ENCODE measurements at regions not wholly inside any gene's neighbourhood (a gene's known extent, or its start where the extent isn't known, plus 50 kb on each side); places are given as distances from the start of the nearest gene placed in this dataset.

- Mint-ChIP-seq H3K4me3 (no peak overlapping the region), H3K36me3 (no peaks in the 10 kb centered on the region), H3K4me1 (ENCODE audit: low read depth) (no peaks in the 10 kb centered on the region), H3K27me3 (no peaks in the 10 kb centered on the region), H3K27ac (no peak overlapping the region), H3K9me3 (no peaks in the 10 kb centered on the region)
- intact Hi-C loops (cut with micrococcal nuclease) = no loop called here
- DNase-seq = no peak
- POLR2A ChIA-PET = no interaction called here
- CTCF ChIA-PET = no interaction called here
These were observed 457.2 kb upstream of the HS6ST1 start for GRCh38 chr2:128775914-128776285.

GRCh38 chr2:128776461-128777195 is 458.0 kb upstream of the HS6ST1 start:
- Mint-ChIP-seq H3K4me3 (no peak overlapping the region), H3K27ac (no peak overlapping the region), H3K4me1 (ENCODE audit: low read depth) (no peaks in the 10 kb centered on the region), H3K27me3 (no peaks in the 10 kb centered on the region), H3K36me3 (no peaks in the 10 kb centered on the region), H3K9me3 (no peaks in the 10 kb centered on the region)
- DNase-seq = no peak
- CTCF ChIA-PET = no interaction called here
- POLR2A ChIA-PET = no interaction called here
- intact Hi-C loops (cut with micrococcal nuclease) = no loop called here

DNA sequence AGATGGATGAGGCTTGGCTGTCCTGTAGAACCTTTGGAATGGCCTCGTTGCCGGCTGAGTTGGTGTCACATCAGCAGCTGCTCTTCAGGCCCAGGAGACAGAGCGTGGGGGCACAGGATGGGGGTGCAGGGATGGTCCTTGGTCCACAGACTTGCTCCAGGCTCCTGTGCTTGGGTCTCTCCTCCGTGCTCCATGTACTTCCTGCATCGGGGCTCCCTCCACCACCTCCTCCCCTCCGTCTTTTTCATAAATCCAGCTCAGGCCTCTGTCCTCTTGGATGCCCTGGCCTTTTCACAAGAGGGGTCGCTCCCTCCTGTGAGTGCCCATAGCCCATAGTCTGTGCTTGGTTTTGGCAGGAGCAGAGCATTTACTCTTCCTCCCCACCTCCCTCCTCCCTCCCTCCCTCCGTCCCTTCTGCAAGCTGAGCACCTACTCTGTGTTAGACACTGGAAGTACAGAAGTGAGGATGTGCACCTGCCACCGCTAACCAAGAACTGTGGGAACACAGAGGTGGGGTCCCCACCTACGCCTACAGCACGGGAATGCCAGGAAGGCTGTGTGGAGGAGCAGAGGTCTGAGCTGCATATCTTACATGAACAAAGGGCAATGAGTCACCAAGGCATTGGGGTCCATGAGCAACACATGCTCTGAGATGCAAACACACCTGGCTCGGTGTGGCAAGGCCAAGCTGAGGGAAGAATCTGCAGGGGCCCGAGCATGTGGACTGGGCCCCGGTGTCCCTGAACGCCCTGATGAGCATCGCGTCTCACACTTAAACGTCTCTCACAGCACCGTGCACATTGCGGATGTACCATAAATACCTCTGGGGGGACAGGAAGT is 458.7 kb upstream of the HS6ST1 start:
- Mint-ChIP-seq H3K4me1 (ENCODE audit: low read depth) (no peaks in the 10 kb centered on the region), H3K9me3 (no peaks in the 10 kb centered on the region), H3K27me3 (no peaks in the 10 kb centered on the region), H3K36me3 (no peaks in the 10 kb centered on the region), H3K27ac (no peak overlapping the region), H3K4me3 (no peak overlapping the region)
- intact Hi-C loops (cut with micrococcal nuclease) = no loop called here
- CTCF ChIA-PET = no interaction called here
- POLR2A ChIA-PET = no interaction called here
- DNase-seq = no peak

DNA sequence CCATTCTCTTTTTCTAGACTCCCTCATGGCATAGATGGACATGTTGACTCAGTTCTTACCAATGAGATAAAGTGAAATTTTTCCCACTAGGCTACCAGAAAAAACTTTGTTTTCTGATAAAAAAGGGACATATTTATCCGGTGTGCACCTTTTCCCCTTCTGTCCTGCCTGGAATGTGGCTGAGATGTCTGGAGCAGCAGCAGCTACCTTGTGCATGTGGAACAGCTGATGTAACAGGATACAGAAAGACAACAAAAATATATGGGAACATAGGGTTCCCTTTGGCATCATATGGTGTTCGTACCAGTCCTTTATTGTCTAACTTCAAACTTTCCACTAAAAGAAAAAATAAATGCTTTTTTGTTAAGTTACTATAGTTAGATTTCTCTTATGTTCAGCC is 460.2 kb upstream of the HS6ST1 start:
- H3K4me3 Mint-ChIP-seq = no peak overlapping the region
- no peaks in the 10 kb centered on the region for H3K27me3 Mint-ChIP-seq
- H3K27ac Mint-ChIP-seq = no peak overlapping the region
- no peaks in the 10 kb centered on the region for H3K9me3 Mint-ChIP-seq
- POLR2A ChIA-PET = no interaction called here
- no peaks in the 10 kb centered on the region for H3K4me1 Mint-ChIP-seq (ENCODE audit: low read depth)
- CTCF ChIA-PET = no interaction called here
- no peak for DNase-seq
- intact Hi-C loops (cut with micrococcal nuclease) = no loop called here
- H3K36me3 Mint-ChIP-seq = no peaks in the 10 kb centered on the region

DNA sequence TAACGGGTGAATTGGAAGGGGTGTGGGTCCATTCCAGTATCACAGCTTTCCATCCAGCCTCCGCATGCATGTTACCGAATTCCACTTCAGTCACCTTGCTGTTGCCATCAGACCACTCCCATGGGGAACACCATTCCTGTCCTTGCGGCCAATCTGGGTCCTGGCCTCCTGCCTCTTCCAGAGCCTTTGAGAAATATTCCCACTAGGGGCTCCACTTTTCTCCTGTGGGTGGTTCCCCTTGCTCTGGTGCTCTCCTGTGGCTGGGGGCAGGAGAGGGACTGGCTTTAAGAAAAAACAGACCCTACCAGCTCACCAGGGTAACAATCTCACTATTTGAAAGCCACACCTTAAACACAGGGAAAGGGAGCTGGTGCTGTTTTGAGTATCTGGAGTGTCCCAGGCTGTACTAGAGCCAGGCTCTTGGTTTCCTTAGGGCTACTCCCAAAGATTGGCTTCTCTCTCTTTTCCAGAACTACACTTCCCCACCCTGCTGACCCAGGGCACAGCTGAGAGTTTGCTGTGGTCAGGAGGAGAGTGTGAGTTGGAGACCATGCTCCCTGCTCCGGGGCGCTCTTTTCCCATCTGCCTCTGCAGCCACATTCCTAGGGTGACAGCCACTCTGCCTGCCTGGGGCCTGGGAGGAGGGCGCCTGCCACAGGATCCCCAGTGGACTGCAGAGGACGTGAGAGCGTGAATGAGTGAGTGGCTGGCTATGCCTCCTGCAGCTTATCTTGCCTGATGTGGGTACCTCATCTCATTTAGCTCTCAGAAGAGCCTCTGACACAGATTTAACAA is 460.8 kb upstream of the HS6ST1 start:
- H3K4me1 Mint-ChIP-seq (ENCODE audit: low read depth) = no peaks in the 10 kb centered on the region
- H3K27me3 Mint-ChIP-seq = no peaks in the 10 kb centered on the region
- no peaks in the 10 kb centered on the region for H3K36me3 Mint-ChIP-seq
- no peak overlapping the region for H3K27ac Mint-ChIP-seq
- intact Hi-C loops (cut with micrococcal nuclease) = no loop called here
- no peaks in the 10 kb centered on the region for H3K9me3 Mint-ChIP-seq
- ChIA-PET CTCF (no interaction called here), POLR2A (no interaction called here)
- no peak for DNase-seq
- no peak overlapping the region for H3K4me3 Mint-ChIP-seq

GRCh38 chr2:128780434-128781080 is 461.9 kb upstream of the HS6ST1 start:
- no peaks in the 10 kb centered on the region for H3K9me3 Mint-ChIP-seq
- no peaks in the 10 kb centered on the region for H3K36me3 Mint-ChIP-seq
- no peaks in the 10 kb centered on the region for H3K4me1 Mint-ChIP-seq (ENCODE audit: low read depth)
- no peaks in the 10 kb centered on the region for H3K27me3 Mint-ChIP-seq
- POLR2A ChIA-PET = no interaction called here
- CTCF ChIA-PET = no interaction called here
- intact Hi-C loops (cut with micrococcal nuclease) = no loop called here
- H3K27ac Mint-ChIP-seq = no peak overlapping the region
- no peak overlapping the region for H3K4me3 Mint-ChIP-seq
- no peak for DNase-seq

- CTCF ChIA-PET = no interaction called here
- H3K27me3 Mint-ChIP-seq = no peaks in the 10 kb centered on the region
These were observed 462.5 kb upstream of the HS6ST1 start for GRCh38 chr2:128781166-128781565.

DNA sequence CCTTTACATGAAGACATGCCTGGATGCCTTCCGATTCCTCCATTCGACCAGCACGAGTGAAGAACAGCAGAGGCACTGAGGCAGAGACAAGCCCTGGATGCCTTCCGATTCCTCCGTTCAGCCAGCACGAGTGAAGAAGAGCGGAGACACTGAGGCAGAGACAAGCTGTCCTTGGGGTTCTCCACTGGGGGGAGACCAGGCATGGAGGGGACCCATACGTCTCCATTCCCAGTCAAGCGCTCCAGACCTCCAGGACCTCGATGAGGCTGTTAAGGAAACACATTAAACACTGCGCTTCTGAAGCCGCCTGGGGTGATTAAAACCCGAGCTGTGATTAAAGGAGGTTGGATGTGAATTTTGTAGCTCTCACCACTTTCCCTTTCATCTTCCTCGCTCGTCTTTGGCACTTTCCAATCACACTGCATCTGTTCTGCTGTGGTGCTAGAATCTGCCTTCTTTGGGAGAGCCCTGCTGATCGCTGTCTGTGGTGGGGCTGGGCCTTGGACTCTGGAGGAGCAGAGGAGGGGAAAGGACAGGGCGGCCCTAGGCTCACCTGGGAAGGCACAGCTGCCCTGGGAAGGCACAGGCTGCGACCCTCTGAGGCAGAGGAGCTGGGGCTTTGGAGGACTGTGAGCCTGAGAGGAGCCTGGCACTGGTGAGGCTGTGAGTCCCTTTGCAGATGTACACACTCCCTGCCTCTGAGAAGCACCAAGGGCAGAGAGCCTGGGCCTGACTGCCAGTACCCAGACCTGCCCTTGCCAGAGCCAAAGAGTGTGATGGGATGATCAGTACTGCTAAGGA is 463.1 kb upstream of the HS6ST1 start:
- intact Hi-C loops (cut with micrococcal nuclease) = no loop called here
- DNase-seq = no peak
- Mint-ChIP-seq H3K36me3 (no peaks in the 10 kb centered on the region), H3K4me3 (no peak overlapping the region), H3K27me3 (no peaks in the 10 kb centered on the region), H3K4me1 (ENCODE audit: low read depth) (no peaks in the 10 kb centered on the region), H3K27ac (no peak overlapping the region), H3K9me3 (no peaks in the 10 kb centered on the region)
- ChIA-PET POLR2A (no interaction called here), CTCF (no interaction called here)

More at GRCh38 chr2:128781166-128781565, 462.5 kb upstream of the HS6ST1 start:
- no peak overlapping the region for H3K27ac Mint-ChIP-seq
- H3K4me1 Mint-ChIP-seq (ENCODE audit: low read depth) = no peaks in the 10 kb centered on the region
- DNase-seq = no peak
- intact Hi-C loops (cut with micrococcal nuclease) = no loop called here
- POLR2A ChIA-PET = no interaction called here
- no peaks in the 10 kb centered on the region for H3K36me3 Mint-ChIP-seq
- H3K4me3 Mint-ChIP-seq = no peak overlapping the region
- no peaks in the 10 kb centered on the region for H3K9me3 Mint-ChIP-seq

DNA sequence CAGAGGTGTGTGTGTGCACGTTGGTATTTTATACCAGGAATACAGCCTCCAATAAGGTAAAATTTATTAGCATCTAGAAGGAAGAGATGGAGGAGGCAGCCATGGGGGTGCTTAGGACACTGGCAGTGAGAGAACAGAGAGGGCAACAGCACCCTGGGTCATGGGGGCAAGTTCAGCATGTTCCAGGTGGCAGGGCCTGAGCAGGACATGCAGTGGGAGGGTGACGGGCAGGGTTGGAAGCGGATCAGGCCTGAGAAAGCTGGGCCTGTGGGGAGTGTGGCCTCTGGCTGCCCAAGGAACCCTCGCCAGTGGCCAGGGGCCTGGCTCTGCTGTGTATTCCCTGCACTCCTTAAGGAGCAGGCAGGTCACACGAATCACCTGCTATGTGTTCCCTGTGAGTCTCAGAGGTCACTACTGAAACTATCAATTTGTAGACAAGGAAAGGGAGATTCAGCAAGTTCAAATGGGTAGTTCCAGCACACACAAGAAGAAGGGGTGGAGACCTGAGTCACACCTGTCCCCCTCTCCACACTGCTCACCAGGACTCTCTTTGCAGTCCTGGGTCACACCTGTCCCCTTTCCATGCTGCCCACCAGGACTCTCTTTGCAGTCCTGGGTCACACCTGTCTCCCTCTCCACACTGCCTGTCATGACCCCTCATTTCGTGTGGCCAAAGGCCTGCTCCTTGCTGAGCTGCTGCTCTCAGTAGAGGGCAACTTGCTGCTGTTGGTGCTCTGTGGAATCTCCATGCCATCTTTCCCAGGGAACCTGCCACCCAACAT is 463.9 kb upstream of the HS6ST1 start:
- Mint-ChIP-seq H3K27ac (no peak overlapping the region), H3K4me3 (no peak overlapping the region), H3K9me3 (no peaks in the 10 kb centered on the region), H3K27me3 (no peaks in the 10 kb centered on the region), H3K36me3 (no peaks in the 10 kb centered on the region), H3K4me1 (ENCODE audit: low read depth) (no peaks in the 10 kb centered on the region)
- intact Hi-C loops (cut with micrococcal nuclease) = no loop called here
- CTCF ChIA-PET = no interaction called here
- DNase-seq = no peak
- POLR2A ChIA-PET = no interaction called here

DNA sequence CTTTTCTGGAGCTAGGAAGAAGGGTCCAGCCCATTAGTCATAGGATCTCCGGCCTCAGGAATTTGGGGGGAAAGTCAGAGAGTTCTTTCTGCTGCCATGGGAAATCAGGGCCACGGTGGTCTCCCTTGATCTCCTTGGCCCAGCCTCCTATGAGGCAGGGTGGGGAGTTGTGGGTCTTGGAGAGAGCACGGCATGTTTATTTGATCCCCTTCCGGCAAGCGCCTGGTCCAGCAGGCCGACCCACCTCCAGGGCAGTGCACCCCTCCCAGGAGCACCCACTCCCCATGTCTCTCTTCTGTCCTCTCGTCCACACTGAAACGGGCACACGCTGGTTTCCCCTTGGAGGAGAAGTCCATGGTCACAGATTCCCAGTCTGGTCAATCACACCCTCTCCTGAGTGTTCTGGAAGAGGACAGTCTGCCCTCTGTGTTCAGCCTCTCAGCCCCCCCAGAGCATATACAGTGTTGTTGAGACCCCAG is 464.6 kb upstream of the HS6ST1 start:
- DNase-seq = no peak
- Mint-ChIP-seq H3K4me3 (no peak overlapping the region), H3K9me3 (peaks cover 1% of the 10 kb centered on the region), H3K36me3 (no peaks in the 10 kb centered on the region), H3K27me3 (no peaks in the 10 kb centered on the region), H3K27ac (no peak overlapping the region), H3K4me1 (ENCODE audit: low read depth) (no peaks in the 10 kb centered on the region)
- intact Hi-C loops (cut with micrococcal nuclease) = no loop called here
- ChIA-PET POLR2A (no interaction called here), CTCF (no interaction called here)

DNA sequence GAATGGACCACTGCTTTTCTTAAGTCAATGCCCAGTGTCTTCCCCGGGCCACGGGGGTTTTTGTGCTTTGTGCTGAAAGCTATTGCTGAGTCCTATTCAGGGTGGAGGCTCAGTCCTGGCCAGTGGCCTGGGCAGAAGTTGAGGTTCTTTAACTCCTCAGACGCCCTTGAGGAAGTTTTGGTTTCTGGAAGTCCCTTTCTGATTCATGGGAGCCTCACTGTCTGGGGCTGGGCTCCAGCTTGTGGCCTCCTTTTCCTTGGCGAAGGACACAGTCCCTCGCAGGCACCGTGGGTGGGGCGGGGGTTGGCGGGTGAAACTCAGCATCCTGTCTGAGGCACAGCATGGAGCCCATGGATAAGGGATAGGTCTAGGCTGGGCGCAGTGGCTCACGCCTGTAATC is 465.2 kb upstream of the HS6ST1 start:
- H3K27ac Mint-ChIP-seq = no peak overlapping the region
- H3K9me3 Mint-ChIP-seq = peaks cover 8% of the 10 kb centered on the region
- H3K36me3 Mint-ChIP-seq = no peaks in the 10 kb centered on the region
- intact Hi-C loops (cut with micrococcal nuclease) = no loop called here
- ChIA-PET POLR2A (no interaction called here), CTCF (no interaction called here)
- H3K27me3 Mint-ChIP-seq = no peaks in the 10 kb centered on the region
- H3K4me1 Mint-ChIP-seq (ENCODE audit: low read depth) = no peaks in the 10 kb centered on the region
- H3K4me3 Mint-ChIP-seq = no peak overlapping the region
- DNase-seq = no peak

All from activated CD4-positive, alpha-beta memory T cell treated with anti-CD3 and anti-CD28 coated beads for 36 hours (primary cell).